MG63 (cell line): ENCODE measurements at regions not wholly inside any gene's neighbourhood (a gene's known extent, or its start where the extent isn't known, plus 50 kb on each side); places are given as distances from the start of the nearest gene placed in this dataset.
"Not testable (repeated sequence)": the region's sequence is repeated elsewhere in the genome, so short reads cannot be mapped to it uniquely, and the experiment has no call there.

Source experiments
- DNase-seq: peaks from one replicate; pipeline ENCODE4 v3.0.0-alpha.2; 2020
- H3K27me3 ChIP-seq: fragments of 250-450 bp; sonication (Bioruptor Pico); 2 replicates; pipeline ENCODE4 v1.5.1; 2020; ENCODE audit warnings: mild to moderate bottlenecking, moderate library complexity
- H3K36me3 ChIP-seq: fragments of 250-450 bp; sonication (Bioruptor Pico); 2 replicates; pipeline ENCODE4 v1.5.1; 2020; ENCODE audit warnings: mild to moderate bottlenecking, moderate library complexity
- H3K4me3 ChIP-seq: fragments of 250-450 bp; sonication (Bioruptor Pico); 2 replicates; pipeline ENCODE4 v1.5.1; 2020; ENCODE audit warnings: mild to moderate bottlenecking, moderate library complexity
- H3K9me3 ChIP-seq: fragments of 250-450 bp; sonication (Bioruptor Pico); 2 replicates; pipeline ENCODE4 v1.5.1; 2020; ENCODE audit warnings: mild to moderate bottlenecking, moderate library complexity

DNA sequence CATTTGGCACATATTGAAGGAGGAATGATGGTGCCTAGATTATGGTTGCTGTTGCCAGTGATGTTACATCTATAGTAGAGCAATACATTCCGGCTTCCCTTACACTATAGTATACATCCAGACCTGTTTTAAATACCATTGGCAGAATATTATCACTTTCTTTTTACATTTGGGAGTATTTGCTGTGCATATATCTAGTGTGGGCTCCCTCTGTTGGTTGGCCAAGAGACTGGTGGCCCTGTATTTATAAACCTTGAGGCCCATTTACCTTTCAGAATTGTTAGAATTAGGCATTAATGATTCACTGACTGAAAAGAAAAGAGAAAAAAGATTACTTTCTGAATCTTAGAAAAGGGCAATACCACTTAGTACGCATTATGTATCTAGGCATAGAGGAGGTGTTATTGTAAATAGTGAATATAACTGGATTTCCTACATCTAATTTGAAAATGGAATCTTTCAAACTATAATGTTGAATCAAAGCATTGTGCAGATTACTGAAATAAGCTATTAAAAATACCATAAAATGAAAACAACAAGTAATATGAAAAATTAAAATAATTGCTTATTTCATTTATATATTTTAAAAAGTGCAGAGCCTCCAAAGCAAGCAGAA lies 628.8 kb upstream of the MAN1A1 start:
- no peaks in the 10 kb centered on the region for H3K36me3 ChIP-seq
- H3K9me3 ChIP-seq: no peaks in the 10 kb centered on the region
- no peak overlapping the region for H3K4me3 ChIP-seq
- H3K27me3 ChIP-seq: no peaks in the 10 kb centered on the region
- no peak for DNase-seq

- Histone ChIP-seq H3K36me3 (no peaks in the 10 kb centered on the region), H3K4me3 (no peak overlapping the region), H3K9me3 (no peaks in the 10 kb centered on the region), H3K27me3 (no peaks in the 10 kb centered on the region)
- DNase-seq: no peak
Observed at GRCh38 chr6:119974430-119975159, 625.0 kb upstream of the MAN1A1 start.

DNA sequence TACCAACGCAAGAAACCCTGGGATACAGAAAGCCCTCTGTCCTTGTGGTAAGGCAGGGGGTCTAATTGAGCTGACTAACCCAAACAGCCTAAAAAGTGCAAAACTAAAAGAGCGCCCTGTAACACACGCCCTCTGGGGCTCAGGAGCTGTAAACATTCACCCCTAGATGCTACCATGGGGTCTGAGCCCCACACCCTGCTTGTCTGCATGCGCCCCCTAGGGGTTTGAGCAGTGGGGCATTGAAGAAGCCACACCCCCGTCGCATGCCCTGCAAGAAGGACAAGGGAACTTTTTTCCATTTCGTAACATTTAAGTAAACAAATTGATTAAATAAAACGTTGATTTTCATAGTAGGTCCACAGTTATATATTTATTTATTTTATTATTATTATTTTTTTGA lies 616.9 kb upstream of the MAN1A1 start:
- Histone ChIP-seq H3K4me3 (no peak overlapping the region), H3K36me3 (no peaks in the 10 kb centered on the region), H3K27me3 (no peaks in the 10 kb centered on the region), H3K9me3 (no peaks in the 10 kb centered on the region)
- no peak for DNase-seq

- no peaks in the 10 kb centered on the region for H3K36me3 ChIP-seq
- H3K4me3 ChIP-seq: no peak overlapping the region
- H3K9me3 ChIP-seq: no peaks in the 10 kb centered on the region
- DNase-seq: no peak
- H3K27me3 ChIP-seq: no peaks in the 10 kb centered on the region
Observed at GRCh38 chr6:119965900-119966299, 616.3 kb upstream of the MAN1A1 start.

DNA sequence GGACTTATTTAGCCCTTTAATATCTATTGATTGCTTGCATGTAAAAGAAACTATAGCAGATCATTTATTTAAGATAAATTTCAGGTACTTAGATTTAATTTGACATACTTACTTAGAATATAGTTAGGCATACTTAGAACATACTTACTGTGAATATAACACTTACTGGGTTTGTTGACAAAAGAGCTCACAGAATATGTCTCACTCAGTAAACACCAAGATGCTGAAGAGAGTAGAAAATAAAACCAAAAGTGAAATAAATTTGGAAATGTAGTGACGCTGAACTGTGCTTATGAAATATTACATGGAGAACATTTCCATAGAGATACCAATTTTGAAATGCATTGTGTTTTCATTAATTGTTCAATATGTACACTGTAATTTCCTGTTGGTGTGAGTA lies 615.4 kb upstream of the MAN1A1 start:
- no peaks in the 10 kb centered on the region for H3K36me3 ChIP-seq
- H3K9me3 ChIP-seq: no peaks in the 10 kb centered on the region
- DNase-seq: no peak
- H3K27me3 ChIP-seq: no peaks in the 10 kb centered on the region
- H3K4me3 ChIP-seq: no peak overlapping the region

- Histone ChIP-seq H3K36me3 (no peaks in the 10 kb centered on the region), H3K9me3 (no peaks in the 10 kb centered on the region), H3K4me3 (no peak overlapping the region), H3K27me3 (no peaks in the 10 kb centered on the region)
- DNase-seq: no peak
Observed at GRCh38 chr6:119962505-119962904, 612.9 kb upstream of the MAN1A1 start.

DNA sequence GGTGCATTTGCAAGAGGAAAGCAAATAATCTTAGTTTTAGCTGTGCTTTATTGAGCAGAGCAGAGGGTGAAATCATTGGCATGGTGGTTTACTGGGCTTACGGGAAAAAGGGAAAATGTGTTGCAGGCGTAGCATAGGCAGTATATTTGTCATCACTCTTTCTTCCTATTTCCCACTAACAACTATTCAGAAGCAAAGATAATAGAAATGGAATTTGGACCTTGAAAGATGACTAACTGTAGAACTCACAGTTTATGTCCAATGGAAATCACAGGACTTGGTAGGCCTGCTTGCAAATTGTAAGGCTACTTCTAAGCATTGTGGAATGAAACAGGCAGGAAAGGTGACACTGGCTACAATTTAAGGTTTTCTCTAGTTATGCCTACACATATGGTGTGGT lies 611.9 kb upstream of the MAN1A1 start:
- Histone ChIP-seq H3K4me3 (no peak overlapping the region), H3K27me3 (no peaks in the 10 kb centered on the region), H3K36me3 (no peaks in the 10 kb centered on the region), H3K9me3 (no peaks in the 10 kb centered on the region)
- no peak for DNase-seq

GRCh38 chr6:119960456-119960855 lies 610.9 kb upstream of the MAN1A1 start:
- Histone ChIP-seq H3K4me3 (no peak overlapping the region), H3K36me3 (no peaks in the 10 kb centered on the region), H3K27me3 (no peaks in the 10 kb centered on the region), H3K9me3 (no peaks in the 10 kb centered on the region)
- no peak for DNase-seq

DNA sequence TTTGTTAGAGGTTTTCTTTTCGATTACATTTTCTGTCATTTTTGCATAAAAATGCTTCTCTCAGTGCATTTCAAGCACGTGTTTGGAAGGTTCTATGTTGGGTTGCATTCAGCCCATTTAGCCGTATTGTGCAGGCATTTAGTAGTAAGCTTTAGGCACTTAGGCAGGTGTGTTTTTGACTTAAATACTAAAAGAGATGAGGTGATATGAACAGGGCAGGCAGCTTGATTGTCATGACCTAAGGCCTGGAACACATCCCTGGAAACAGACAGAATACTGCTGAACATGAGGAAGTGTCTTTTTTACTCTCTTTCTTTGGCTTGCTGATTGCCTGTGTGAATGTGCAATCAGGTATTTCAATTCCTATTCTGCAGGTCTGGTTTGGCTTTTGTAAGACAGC lies 610.5 kb upstream of the MAN1A1 start:
- no peak for DNase-seq
- no peak overlapping the region for H3K4me3 ChIP-seq
- no peaks in the 10 kb centered on the region for H3K27me3 ChIP-seq
- H3K36me3 ChIP-seq: no peaks in the 10 kb centered on the region
- no peaks in the 10 kb centered on the region for H3K9me3 ChIP-seq

- Histone ChIP-seq H3K27me3 (no peaks in the 10 kb centered on the region), H3K36me3 (no peaks in the 10 kb centered on the region), H3K9me3 (no peaks in the 10 kb centered on the region), H3K4me3 (no peak overlapping the region)
- no peak for DNase-seq
Observed at GRCh38 chr6:119957195-119957594, 607.6 kb upstream of the MAN1A1 start.

DNA sequence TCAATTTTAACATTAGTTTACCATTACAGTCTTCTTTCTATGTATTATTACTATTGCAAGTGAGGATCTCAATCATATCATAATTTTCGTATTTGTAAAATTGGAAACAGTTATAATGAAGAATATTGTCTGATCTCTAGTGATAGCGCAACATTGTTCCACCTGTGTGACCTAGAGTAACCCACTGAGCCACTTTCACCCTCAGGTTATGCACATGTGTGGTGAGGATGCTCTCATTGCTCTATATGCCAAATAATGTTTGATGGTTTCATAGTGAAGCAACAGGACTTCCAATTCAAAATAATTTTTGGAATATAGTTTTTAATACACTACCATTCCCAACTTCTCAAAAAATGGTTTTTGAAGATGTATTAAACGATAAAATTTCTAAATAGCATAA lies 603.1 kb upstream of the MAN1A1 start:
- DNase-seq: no peak
- no peaks in the 10 kb centered on the region for H3K9me3 ChIP-seq
- H3K36me3 ChIP-seq: no peaks in the 10 kb centered on the region
- no peak overlapping the region for H3K4me3 ChIP-seq
- no peaks in the 10 kb centered on the region for H3K27me3 ChIP-seq

GRCh38 chr6:119950681-119951080 lies 601.1 kb upstream of the MAN1A1 start:
- Histone ChIP-seq H3K27me3 (no peaks in the 10 kb centered on the region), H3K36me3 (no peaks in the 10 kb centered on the region), H3K9me3 (no peaks in the 10 kb centered on the region), H3K4me3 (no peak overlapping the region)
- DNase-seq: no peak

GRCh38 chr6:119942078-119942752 lies 592.7 kb upstream of the MAN1A1 start:
- Histone ChIP-seq H3K4me3 (no peak overlapping the region), H3K27me3 (no peaks in the 10 kb centered on the region), H3K36me3 (no peaks in the 10 kb centered on the region), H3K9me3 (no peaks in the 10 kb centered on the region)
- no peak for DNase-seq

DNA sequence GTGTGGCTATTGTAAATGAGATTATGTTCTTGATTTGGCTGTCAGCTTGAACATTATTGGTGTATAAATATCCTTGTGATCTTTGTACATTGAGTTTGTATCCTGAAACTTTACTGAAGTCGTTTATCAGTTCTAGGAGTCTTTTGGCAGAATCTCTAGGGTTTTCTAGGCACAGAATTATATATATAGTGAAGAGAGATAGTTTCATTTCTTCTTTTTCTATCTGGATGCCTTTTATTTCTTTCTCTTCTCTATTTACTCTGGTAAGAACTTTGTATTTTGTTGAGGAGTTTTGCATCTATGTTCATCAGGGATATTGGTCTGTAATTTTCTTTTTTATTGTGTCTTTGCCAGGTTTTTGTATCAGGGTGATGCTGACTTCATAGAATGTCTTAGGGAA lies 589.2 kb upstream of the MAN1A1 start:
- H3K36me3 ChIP-seq: no peaks in the 10 kb centered on the region
- H3K4me3 ChIP-seq: no peak overlapping the region
- no peaks in the 10 kb centered on the region for H3K27me3 ChIP-seq
- no peak for DNase-seq
- H3K9me3 ChIP-seq: no peaks in the 10 kb centered on the region

DNA sequence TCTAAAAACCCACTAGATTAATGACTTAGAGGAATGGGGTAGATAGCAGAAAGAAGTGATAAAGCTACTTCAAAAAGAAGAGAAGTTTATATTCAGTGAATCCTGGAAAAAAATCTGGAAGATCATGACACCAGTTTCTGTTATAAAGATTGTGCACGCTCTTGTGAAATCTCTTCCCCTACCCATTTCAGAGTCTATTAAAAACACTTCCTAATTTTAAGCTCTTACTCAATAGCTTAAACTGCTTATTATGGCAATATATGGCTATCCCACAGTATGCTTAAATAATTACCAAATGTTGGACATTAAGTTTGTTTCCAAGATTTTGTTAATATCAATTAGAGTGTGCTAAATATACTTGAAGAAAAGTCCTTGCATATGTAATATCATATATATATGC lies 585.3 kb upstream of the MAN1A1 start:
- Histone ChIP-seq H3K4me3 (no peak overlapping the region), H3K27me3 (no peaks in the 10 kb centered on the region), H3K36me3 (no peaks in the 10 kb centered on the region), H3K9me3 (no peaks in the 10 kb centered on the region)
- DNase-seq: no peak

- Histone ChIP-seq H3K27me3 (no peaks in the 10 kb centered on the region), H3K9me3 (peaks cover 2% of the 10 kb centered on the region; the same call in 1 of the 2 replicates), H3K36me3 (no peaks in the 10 kb centered on the region), H3K4me3 (no peak overlapping the region)
- no peak for DNase-seq
Observed at GRCh38 chr6:119929121-119929520, 579.6 kb upstream of the MAN1A1 start.

GRCh38 chr6:119924888-119925287 lies 575.3 kb upstream of the MAN1A1 start:
- H3K27me3 ChIP-seq, DNase-seq, H3K36me3 ChIP-seq, H3K9me3 ChIP-seq, H3K4me3 ChIP-seq: not testable (repeated sequence)

GRCh38 chr6:119922814-119923213 lies 573.3 kb upstream of the MAN1A1 start:
- no peak overlapping the region for H3K4me3 ChIP-seq
- no peaks in the 10 kb centered on the region for H3K27me3 ChIP-seq
- no peak for DNase-seq
- H3K9me3 ChIP-seq: peaks cover 4% of the 10 kb centered on the region; the same call in 1 of the 2 replicates
- no peaks in the 10 kb centered on the region for H3K36me3 ChIP-seq
